NT2/D1 (cell line): ENCODE measurements at regions not wholly inside any gene's neighbourhood (a gene's known extent, or its start where the extent isn't known, plus 50 kb on each side); places are given as distances from the start of the nearest gene placed in this dataset.

Source experiments
- SUZ12 ChIP-seq: IDR thresholded peaks from 2 replicates; pipeline ENCODE4 v1.6.1; 2011; ENCODE audit not compliant: insufficient read length, insufficient read depth; ENCODE audit errors: extremely low read depth
- YY1 ChIP-seq: IDR thresholded peaks from 2 replicates; pipeline ENCODE4 v1.6.1; 2011; ENCODE audit not compliant: insufficient read length, insufficient read depth
- ZNF274 ChIP-seq: IDR thresholded peaks from 2 replicates; pipeline ENCODE4 v1.6.1; 2011; ENCODE audit warnings: mild to moderate bottlenecking, low read depth, low read length

GRCh38 chr10:80784695-80785094 lies 247.0 kb downstream of the SH2D4B start:
- TF ChIP-seq SUZ12 (no peak), YY1 (no peak), ZNF274 (no peak)
